Astrocyte (in vitro differentiated cells and primary cell): ENCODE measurements at regions not wholly inside any gene's neighbourhood (a gene's known extent, or its start where the extent isn't known, plus 50 kb on each side); places are given as distances from the start of the nearest gene placed in this dataset.

Experiments used
- CTCF ChIP-seq: IDR thresholded peaks from 2 replicates; pipeline ENCODE4 v1.5.1; 2011; ENCODE audit warnings: low read depth, mild to moderate bottlenecking, inconsistent platforms, low read length, moderate library complexity; ENCODE audit not compliant: insufficient read depth
- EZH2 ChIP-seq: IDR thresholded peaks from 2 replicates; pipeline ENCODE4 v1.6.1; 2012; ENCODE audit warnings: mild to moderate bottlenecking, low read length, inconsistent platforms; ENCODE audit not compliant: insufficient read depth

- TF ChIP-seq CTCF (no peak), EZH2 (no peak)
Measured at GRCh38 chr16:73738266-73738665, 558.3 kb upstream of the PSMD7 start.
